ENCODE measurements at regions not wholly inside any gene's neighbourhood (a gene's known extent, or its start where the extent isn't known, plus 50 kb on each side); places are given as distances from the start of the nearest gene placed in this dataset.
"Not testable (repeated sequence)": the region's sequence is repeated elsewhere in the genome, so short reads cannot be mapped to it uniquely, and the experiment has no call there.

DNA sequence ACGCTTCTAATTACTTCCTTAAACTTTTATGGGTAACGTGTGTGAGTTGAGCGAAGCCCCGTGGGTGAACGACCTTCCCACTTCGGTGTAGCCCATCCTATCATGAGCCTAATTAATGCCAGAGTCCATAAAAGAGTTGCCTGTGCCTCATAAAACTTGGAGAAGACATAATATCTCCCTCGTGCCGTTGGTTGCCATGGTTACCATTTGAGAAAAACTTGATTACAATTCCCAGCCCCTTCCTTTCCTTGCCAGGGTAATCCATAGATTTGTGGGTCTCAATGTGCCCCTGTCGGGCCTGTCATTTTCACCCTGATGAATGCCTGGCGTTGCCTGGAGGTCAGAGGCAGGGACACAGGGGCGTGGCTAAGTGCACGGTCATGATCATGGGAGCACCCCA, 127.1 kb downstream of the GLRX3 start:
- DNase-seq, result no peak

DNA sequence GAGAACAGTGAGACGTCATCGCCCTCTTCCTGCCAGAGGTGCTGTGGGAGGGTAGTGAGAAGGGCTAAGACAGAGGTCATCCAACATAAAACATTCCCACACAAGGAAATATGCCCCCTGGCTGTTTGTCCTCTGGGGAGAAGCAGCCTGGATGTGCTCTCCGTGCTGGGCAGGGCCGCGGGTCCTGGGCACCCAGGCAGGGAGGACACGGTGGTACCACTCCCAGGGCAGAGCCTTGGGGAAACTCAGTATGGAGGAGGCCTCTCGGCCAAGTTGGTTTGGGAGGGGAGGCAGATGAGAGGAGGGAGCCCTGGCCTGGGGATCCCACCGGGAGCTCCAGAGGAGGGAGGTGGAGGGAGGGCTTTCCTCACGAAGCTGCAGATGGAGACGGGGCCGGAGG, 129.4 kb downstream of the GLRX3 start:
- no peak for DNase-seq

- no peak for DNase-seq
Measured at GRCh38 chr10:130282492-130283218, 146.5 kb downstream of the GLRX3 start.

- DNase-seq, result no peak
Measured at GRCh38 chr10:130283219-130283545, 147.0 kb downstream of the GLRX3 start.

GRCh38 chr10:130295761-130296160, 159.6 kb downstream of the GLRX3 start:
- not testable (repeated sequence) for DNase-seq

DNA sequence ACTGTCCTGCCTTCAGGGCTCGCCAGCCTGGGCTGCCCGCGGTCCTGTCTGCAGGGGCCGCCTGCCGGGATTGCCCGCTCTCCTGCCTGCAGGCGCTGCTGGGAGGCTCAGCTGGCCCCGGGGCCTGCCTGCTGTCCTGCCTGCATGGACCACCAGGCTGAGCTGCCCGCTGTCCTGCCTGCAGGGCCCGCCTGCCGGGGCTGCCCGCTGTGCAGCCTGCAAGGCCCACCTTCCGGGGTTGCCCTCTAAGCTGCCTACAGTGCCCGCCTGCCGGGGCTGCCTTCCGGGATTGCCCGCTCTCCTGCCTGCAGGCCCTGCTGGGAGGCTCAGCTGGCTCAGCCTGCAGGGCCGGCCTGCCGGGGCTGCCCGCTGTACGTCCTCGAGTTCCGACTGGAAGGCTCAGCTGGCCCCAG, 164.4 kb downstream of the GLRX3 start:
- DNase-seq, result peak; percentile 52

GRCh38 chr10:130301021-130301892, 165.1 kb downstream of the GLRX3 start:
- peak; percentile 64 for DNase-seq

- no peak for DNase-seq
Measured at GRCh38 chr10:130326954-130327353, 190.8 kb downstream of the GLRX3 start.

- DNase-seq, result no peak
Measured at GRCh38 chr10:130329792-130330191, 193.6 kb downstream of the GLRX3 start.

DNA sequence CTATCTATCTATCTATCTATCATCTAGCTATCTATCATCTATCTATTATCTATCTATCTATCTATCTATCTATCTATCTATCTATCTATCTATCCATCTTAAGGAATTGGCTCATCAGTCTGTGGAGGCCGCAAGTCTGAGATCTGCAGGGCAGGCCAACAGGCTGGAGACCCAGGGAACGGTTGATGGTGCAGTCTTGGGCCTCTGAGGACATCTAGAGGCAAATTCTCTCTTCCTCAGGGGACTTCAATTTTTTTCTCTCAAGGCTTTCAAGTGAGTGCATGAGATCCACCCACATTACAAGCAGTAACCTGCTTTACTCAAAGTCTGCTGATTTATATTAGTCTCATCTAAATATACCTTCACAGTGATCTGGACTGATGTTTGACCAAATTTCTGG, 197.0 kb downstream of the GLRX3 start:
- DNase-seq, result no peak

GRCh38 chr10:130335336-130335735, 199.1 kb downstream of the GLRX3 start:
- DNase-seq, result no peak

- DNase-seq, result no peak
Measured at GRCh38 chr10:130336617-130337304, 200.6 kb downstream of the GLRX3 start.

GRCh38 chr10:130337305-130337640, 201.1 kb downstream of the GLRX3 start:
- DNase-seq, result no peak

- no peak for DNase-seq
Measured at GRCh38 chr10:130337696-130338635, 201.8 kb downstream of the GLRX3 start.

GRCh38 chr10:130338636-130339024, 202.4 kb downstream of the GLRX3 start:
- no peak for DNase-seq

DNA sequence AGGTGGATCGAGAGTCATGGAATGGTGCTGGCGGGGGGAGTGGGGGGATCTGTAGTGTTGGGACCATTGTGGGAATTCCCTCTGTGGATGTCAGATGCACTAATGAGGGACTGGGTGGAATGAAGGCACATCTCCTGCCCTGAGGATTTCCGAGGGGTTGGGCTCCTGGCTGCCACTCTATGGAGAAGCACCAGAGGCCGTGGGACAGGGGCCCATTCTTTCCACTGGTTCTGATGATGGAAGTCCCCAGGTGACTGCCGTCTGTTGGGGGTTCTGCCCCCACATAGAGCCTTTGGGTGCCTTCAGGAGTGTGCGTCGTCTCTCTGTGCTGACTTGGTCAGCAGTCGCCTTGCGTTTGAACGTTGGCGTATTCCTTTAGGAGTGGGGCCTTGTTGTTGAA, 202.9 kb downstream of the GLRX3 start:
- no peak for DNase-seq

DNA sequence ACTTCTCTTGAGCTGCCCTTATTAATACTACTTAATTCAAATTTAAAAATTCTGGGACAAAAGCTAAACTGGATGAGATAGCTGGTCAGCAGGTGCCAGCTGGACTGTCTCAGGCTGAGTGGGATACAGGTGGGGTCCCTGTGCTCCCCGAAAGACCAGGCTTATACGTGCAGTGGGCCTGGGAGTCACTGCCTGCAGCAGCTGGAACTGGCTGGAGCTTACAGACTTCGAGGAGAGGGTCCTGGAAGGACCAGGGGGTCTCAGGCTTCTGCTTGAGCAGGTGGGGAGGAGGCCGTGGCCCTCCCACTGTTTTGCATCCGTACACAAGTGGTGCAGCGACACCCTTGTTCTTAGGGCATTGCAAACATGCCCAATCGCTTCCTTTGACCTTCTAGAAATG, 203.7 kb downstream of the GLRX3 start:
- no peak for DNase-seq

DNA sequence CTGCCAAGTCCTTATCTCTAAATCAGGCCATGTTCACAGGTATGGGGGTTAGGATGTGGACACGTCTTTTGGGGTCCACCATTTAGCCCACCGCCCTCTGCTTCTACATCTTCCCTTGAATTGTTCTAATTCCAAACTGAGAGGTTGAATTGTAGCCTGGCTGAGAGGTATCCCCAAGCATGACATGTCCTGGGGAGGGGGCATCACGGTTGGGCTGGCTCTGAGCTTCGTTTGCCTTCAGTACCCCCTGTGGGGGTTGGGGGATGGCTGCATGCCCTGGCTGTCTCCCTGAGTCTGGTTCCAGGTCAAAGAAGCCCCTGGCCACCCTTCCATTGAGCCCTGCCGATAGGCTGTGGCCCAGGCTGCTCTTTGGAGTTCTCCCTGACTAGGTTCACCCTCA, 204.6 kb downstream of the GLRX3 start:
- no peak for DNase-seq

- DNase-seq, result no peak
Measured at GRCh38 chr10:130341356-130341755, 205.2 kb downstream of the GLRX3 start.

DNA sequence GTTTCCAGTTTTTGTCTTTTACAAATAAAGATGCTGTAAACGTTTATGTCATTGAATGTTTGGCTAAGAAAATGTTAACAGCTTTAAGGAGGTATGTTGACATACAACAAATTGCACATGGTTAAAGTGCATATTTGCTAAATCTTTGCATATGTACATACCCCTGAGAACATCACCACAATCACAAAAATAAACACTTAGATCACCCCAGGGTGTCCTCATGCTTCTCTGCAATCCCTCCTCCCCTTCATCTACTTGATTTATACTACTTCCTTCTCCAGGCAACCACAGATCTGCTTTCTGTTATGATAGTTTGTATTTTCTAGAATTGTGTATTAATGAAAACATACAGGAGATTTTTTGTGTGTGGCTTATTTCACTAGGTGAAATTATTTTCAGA, 209.5 kb downstream of the GLRX3 start:
- no peak for DNase-seq

- DNase-seq, result no peak
Measured at GRCh38 chr10:130350996-130351395, 214.8 kb downstream of the GLRX3 start.

DNA sequence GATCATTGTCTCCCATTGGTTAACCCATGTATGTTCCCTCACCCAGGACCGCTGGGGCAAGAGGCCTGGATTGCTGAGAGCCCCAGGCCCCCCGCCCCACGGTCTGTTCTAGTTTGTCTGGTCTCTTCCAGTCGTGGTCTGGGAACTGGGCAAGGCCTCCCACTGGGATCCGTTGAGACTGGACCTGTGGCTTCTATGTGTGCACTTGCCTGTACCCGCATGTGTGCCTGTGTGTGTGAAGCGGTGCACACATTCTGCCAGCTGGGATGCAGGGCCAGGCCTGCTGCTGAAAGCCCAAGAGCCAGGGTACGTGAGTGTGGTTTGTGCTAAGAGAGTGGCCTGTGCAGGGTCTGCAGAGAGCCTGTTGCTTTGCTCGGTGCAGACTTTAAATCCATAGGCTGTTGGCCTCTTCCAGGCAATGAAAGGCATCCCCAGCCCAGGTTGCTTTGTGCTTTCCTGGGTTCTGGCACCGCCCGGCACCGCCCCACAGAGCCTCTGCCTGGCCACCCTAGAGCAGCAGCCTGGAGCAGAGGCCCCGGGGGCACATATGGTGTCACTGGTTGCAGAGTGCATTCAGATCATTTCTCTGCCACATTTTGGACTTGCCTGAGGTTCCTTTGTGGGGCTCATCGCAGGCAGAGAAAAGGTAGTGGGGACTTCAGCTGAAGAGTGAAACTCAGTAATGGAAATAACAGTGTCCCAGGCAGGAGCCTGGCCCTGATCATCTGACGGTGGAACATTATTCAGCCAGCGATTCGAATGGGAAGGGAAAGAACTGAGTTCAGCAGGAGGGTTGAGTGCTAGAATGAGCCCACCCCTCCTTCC, 215.5 kb downstream of the GLRX3 start:
- DNase-seq, result no peak
